PFSK-1 (cell line): ENCODE measurements at regions not wholly inside any gene's neighbourhood (a gene's known extent, or its start where the extent isn't known, plus 50 kb on each side); places are given as distances from the start of the nearest gene placed in this dataset.

Experiments used
- FOXP2 ChIP-seq: optimal IDR thresholded peaks from 2 replicates; pipeline ENCODE3; 2011; ENCODE audit warnings: borderline replicate concordance, control low read depth, inconsistent platforms; ENCODE audit not compliant: insufficient read depth; ENCODE audit errors: extremely low read length, extremely low read depth
- POLR2AphosphoS5 ChIP-seq: IDR thresholded peaks from 2 replicates; pipeline ENCODE4 v1.6.1; 2012; ENCODE audit warnings: low read depth, mild to moderate bottlenecking, control low read depth, low read length, moderate library complexity
- REST ChIP-seq, 2 experiments: IDR thresholded peaks; 2 replicates each; pipeline versions ENCODE4 v1.6.1 to v1.8.0; 2011 to 2012; ENCODE audit warnings: low read depth in 2 of 2, low read length in 2 of 2, control low read depth in 1 of 2, inconsistent platforms in 1 of 2, mild to moderate bottlenecking in 1 of 2, moderate library complexity in 1 of 2; ENCODE audit not compliant: insufficient read depth in 1 of 2
- SIN3A ChIP-seq: IDR thresholded peaks from 2 replicates; pipeline ENCODE4 v1.6.1; 2012; ENCODE audit warnings: mild to moderate bottlenecking, low read length, moderate library complexity, borderline replicate concordance; ENCODE audit not compliant: insufficient read depth
- TAF1 ChIP-seq: IDR thresholded peaks from 2 replicates; pipeline ENCODE4 v1.6.1; 2012; ENCODE audit warnings: low read length, control low read depth, borderline replicate concordance; ENCODE audit not compliant: insufficient read depth

GRCh38 chr9:2979957-2980610, 136.2 kb upstream of the PUM3 start:
- TF ChIP-seq REST (IDR thresholded peaks at IDR 0.05; ENCODE audit: insufficient read depth in 1 of 2, low read depth in 2 of 2, low read length in 2 of 2) (no peak), TAF1 (no peak), SIN3A (no peak), POLR2AphosphoS5 (no peak), FOXP2 (no peak)

- no peak for TF ChIP-seq SIN3A
- no peak for TF ChIP-seq TAF1
- TF ChIP-seq POLR2AphosphoS5 = no peak
- TF ChIP-seq FOXP2 = no peak
- TF ChIP-seq REST (IDR thresholded peaks at IDR 0.05; ENCODE audit: insufficient read depth in 1 of 2, low read depth in 2 of 2, low read length in 2 of 2) = no peak
These were observed 128.6 kb upstream of the PUM3 start for GRCh38 chr9:2972475-2972874.

DNA sequence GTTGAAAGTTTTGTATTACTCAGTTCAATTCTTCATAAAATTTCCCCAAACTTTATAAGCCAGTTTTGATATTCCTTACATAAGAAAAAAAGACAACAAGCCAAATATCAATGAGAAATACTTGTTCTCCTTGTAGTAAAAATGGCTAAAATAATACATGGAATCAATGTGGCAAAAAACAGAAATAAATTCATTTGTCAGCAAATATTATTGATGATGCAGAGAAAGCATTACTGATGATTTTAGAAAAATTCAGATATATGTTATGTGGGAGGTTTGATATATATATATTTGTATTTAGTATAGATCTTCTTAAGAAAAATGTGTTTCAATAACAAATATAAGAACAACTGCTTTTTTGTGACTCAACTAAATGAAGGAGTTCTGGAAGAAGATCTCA, 127.0 kb upstream of the PUM3 start:
- TF ChIP-seq POLR2AphosphoS5 (no peak), REST (IDR thresholded peaks at IDR 0.05; ENCODE audit: insufficient read depth in 1 of 2, low read depth in 2 of 2, low read length in 2 of 2) (no peak), SIN3A (no peak), TAF1 (no peak)

- TF ChIP-seq SIN3A (no peak), REST (IDR thresholded peaks at IDR 0.05; ENCODE audit: insufficient read depth in 1 of 2, low read depth in 2 of 2, low read length in 2 of 2) (no peak), POLR2AphosphoS5 (no peak), FOXP2 (no peak), TAF1 (no peak)
These were observed 123.9 kb upstream of the PUM3 start for GRCh38 chr9:2967766-2968165.

- no peak for TF ChIP-seq REST (IDR thresholded peaks at IDR 0.05; ENCODE audit: insufficient read depth in 1 of 2, low read depth in 2 of 2, low read length in 2 of 2)
These were observed 122.8 kb upstream of the PUM3 start for GRCh38 chr9:2966565-2967300.
